Stimulated activated CD4-positive, alpha-beta T cell treated with anti-CD3 and anti-CD28 coated beads, Interleukin-2, amount 100 ng/mL, for 4 hours (primary cell): ENCODE measurements at regions not wholly inside any gene's neighbourhood (a gene's known extent, or its start where the extent isn't known, plus 50 kb on each side); places are given as distances from the start of the nearest gene placed in this dataset.

ENCODE experiments used
- DNase-seq: peaks from one replicate; pipeline ENCODE4 v3.0.0-alpha.2; 2020; ENCODE audit warnings: low read depth

DNA sequence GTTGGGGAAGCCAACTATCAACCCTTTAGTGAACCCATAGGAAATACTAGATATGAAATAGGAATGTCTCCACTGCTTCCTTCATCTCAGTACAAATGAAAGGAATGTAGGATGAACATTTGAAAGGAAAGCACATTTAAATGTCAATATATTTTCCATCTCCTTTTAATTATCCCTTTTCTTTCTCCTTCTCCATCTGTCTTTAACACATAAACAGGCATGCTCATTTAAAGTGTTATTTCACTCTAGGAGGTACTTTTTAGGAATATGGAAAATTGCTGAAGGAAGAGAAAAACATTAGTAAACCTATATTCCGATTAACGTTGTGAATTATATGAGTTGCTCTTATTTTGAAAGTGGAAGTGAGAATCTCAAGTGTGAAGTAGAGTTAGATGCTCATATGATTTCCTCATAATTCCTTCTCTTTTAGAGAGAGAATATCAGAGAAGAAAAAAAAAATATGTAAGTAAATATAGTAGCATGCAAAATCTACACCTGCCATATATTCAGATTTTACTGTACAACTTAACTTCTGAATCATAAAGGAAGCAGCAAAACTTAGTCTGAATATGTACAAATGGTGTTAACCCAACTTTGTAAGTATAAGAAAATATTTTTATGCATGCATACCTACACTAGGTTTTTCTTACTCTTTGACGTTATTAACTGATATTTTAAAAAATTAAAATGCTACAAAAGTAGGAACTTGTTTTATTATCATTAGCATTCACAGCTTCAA lies 406.9 kb upstream of the B3GALT2 start:
- no peak for DNase-seq

DNA sequence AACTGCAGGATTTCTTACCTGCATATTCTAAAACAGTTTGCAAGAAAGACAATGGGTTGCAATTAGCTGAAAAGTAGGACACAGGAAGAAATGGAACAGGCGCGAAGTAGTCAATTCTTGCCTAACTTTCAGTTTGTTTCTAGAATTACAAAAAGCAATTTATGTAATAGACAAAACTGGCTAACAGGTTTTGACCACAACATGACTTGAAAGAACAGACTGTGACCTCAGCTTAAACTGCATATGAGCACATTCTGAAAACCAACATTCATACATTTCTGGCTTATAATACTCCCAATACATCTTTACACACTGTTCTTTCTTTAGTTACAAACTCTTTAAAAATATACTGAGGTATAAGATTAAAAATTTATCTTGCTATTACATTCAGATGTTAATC lies 405.9 kb upstream of the B3GALT2 start:
- DNase-seq, result no peak

DNA sequence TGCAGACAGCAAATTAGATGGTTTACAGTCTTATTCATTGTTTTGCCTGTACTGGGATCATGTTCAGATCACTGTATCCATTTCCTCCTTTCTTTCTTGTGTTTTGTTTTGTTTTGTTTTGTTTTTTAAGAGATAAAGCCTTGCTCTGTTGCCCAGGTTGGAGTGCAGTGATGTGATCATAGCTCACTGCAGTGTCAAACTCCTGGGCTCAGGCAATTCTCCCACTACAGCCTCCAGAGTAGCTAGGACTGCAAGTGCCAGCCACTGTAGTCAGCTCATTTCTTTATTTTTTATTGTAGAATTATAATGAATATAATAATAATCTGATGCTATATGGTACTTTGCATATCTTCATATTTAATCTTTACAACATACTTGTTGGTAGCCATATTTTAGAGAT lies 403.7 kb upstream of the B3GALT2 start:
- no peak for DNase-seq

DNA sequence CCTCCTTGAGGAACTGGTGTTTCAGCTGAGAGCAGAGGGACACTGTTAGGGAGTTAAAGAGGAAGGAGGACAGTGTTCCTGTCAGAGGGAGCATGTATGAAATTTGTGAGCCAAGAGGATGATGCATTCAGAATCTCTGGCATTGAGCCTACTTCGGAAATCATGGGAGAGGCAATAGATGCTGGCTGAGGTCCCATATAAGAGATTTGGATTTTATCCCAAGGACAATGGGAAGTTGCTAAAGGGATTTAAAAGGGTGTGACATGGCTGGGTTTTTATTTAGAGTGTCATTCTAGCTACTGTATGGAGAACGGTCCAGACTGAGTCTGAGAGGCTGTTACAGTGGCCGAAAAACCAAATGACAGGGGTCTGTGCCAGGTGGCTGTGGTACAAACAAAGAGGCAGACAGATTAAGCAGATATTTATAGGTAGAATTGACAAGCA lies 403.2 kb upstream of the B3GALT2 start:
- no peak for DNase-seq

GRCh38 chr1:193588311-193589082 lies 402.1 kb upstream of the B3GALT2 start:
- no peak for DNase-seq

GRCh38 chr1:193584731-193585239 lies 398.4 kb upstream of the B3GALT2 start:
- no peak for DNase-seq

- no peak for DNase-seq
Measured at GRCh38 chr1:193581341-193581740, 394.9 kb upstream of the B3GALT2 start.

- no peak for DNase-seq
Measured at GRCh38 chr1:193580419-193580818, 394.0 kb upstream of the B3GALT2 start.

- no peak for DNase-seq
Measured at GRCh38 chr1:193579323-193579722, 392.9 kb upstream of the B3GALT2 start.

DNA sequence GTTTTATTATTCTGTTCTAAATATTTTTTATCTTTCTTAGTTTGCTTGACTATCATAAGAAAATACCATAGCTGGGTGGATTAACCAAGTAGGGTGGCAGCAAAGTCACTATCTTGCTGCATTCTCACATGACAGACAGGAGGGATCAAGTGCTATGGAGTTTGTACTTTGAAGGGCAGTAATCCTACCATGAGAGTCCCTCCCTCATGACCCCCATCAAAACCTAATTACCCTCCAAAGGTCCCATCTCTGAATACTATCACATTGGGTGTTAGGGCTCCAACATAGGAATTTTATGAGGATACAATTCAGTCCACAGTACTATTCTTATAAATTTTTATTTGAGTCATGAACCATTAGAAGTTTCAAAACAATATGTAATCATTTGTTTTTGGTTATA lies 388.5 kb upstream of the B3GALT2 start:
- no peak for DNase-seq

DNA sequence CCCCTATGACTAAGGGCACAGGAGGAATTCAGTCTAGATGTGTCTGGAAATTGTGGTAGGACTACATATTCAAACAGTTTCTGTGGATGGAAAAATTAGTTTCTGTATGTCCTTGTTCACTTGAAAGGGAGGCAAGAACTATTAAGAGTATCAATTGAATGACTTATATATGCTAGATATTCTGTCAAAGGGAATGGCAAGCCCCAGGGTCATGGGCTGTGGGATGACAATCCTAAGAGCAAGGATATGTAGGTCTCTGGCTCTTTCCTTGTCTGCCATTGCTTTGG lies 383.5 kb upstream of the B3GALT2 start:
- no peak for DNase-seq

GRCh38 chr1:193569096-193569982 lies 382.9 kb upstream of the B3GALT2 start:
- DNase-seq, result no peak

- no peak for DNase-seq
Measured at GRCh38 chr1:193568512-193568911, 382.1 kb upstream of the B3GALT2 start.

DNA sequence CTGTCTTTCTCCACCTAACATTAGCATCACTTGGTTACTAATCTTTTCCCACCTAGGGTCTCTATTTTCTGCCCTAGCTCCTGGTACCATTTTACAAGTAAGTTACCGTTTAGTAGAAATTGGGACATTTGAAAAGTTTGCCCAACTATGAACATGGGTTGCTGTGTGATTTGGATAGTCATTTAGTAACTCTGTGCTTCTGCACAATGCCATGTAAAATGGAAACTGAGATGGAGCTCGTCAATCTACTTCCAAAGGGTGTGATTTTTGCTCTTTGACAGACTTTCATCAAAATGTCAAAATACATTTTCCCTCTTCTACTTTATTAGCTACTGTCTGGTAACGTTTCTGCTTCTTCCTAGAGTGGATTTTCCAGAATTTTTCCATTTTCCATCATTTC lies 381.5 kb upstream of the B3GALT2 start:
- no peak for DNase-seq

DNA sequence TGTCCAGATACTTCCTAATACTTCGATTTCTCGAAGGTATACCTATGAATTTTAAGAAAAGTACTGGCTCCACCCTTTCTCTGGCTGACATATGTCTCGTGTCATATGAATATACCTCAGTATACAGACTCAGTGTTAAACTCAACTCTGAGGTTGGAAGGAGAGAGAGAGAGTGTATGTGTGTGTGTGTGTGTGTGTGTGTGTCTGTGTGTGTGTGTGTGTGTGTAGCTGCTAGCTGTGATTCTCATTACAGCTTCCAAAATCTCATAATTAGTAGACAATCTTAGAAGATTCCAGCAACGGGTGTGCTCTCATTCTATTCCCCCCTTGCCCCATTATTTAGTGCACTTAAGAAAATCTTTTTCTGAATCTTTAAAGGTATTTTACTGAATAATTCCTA lies 380.3 kb upstream of the B3GALT2 start:
- no peak for DNase-seq

DNA sequence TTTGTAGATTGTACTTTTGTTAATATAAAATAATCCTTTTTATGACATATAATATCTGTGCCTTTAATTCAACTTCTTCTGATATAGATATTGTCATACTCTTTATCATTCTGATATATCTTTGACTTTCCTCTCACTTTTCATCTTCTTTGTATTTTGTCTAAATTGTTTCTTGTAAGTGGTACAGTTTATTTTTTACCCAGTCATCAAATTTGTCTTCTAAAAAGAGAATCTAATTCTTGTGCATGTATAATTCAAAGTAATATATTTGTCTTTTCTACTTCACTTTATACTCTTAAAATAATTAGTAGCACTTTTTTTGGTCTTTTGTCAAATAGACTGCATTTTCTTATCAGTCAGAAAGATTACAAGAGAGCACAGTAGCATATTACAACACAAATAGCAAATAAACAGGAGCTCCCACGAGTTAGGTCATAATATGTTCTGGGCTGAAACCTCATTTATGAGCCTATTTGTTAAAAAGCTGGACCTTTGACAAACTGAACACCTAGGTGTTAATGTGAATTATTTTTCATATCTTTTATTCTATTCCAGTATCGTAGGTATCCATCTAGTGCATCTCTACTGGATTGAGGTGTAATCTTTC lies 379.7 kb upstream of the B3GALT2 start:
- no peak for DNase-seq

- DNase-seq, result no peak
Measured at GRCh38 chr1:193562121-193562520, 375.7 kb upstream of the B3GALT2 start.

- no peak for DNase-seq
Measured at GRCh38 chr1:193558491-193559028, 372.1 kb upstream of the B3GALT2 start.

- no peak for DNase-seq
Measured at GRCh38 chr1:193555662-193556441, 369.4 kb upstream of the B3GALT2 start.

DNA sequence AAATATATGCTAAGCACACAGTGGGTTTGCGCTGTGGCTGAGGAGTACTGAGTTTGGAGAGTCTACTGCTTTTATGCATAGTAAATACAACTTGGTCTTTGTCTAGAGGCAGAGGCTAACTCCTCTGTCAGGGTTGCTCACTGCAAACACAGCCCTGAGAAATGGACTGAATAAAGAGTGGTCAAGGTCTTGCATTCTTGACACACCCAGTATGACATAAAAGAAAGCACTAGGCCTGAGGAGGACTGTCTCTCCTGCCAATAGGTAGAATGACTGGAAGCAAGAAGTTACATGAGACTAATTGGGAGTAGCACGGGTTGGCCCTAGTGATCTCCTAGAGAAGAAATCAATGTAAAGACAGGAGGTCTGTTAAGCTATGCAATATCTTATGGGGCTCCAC lies 367.2 kb upstream of the B3GALT2 start:
- no peak for DNase-seq

DNA sequence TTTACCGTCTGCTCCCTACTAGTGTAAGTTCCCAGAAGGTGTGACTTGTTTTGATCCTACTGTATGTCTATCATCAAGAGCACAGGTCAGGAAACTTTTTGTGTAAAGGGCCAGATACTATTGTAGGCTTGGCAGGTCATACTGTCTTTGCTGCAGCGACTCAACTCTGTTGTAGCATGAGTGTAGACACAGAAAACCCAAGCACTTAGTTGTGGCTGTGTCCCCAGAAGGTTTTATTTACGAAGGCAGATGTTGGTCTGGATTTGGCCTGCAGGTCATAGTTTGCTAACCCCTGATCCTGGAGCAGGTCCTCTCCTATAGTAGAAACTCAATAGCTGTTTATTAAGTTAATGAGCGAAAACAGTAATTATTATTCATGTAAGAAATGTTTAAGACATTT lies 365.9 kb upstream of the B3GALT2 start:
- DNase-seq, result no peak
